CD4-positive, alpha-beta T cell (primary cell): ENCODE measurements at regions not wholly inside any gene's neighbourhood (a gene's known extent, or its start where the extent isn't known, plus 50 kb on each side); places are given as distances from the start of the nearest gene placed in this dataset.

Source experiments
- ATAC-seq: fragments of 200-7000 bp; cut with Tn5 transposase; one replicate; pipeline ENCODE4 v1.10.0; 2022; ENCODE audit warnings: mild to moderate bottlenecking; ENCODE audit not compliant: poor library complexity
- CTCF ChIA-PET: fragments of 350-600 bp; sonication (Branson Sonifier 250); formaldehyde crosslinking; loops from one replicate; lab custom pipeline; 2021; ENCODE audit warnings: antibody characterized with exemption, inconsistent platforms; lab: Charles Lee
- POLR2A ChIA-PET: fragments of 350-600 bp; sonication (Branson Sonifier 250); formaldehyde crosslinking; loops from one replicate; lab custom pipeline; 2021; ENCODE audit warnings: antibody characterized with exemption, inconsistent platforms; lab: Charles Lee
- DNase-seq, 14 experiments: peaks; one replicate each; pipeline ENCODE4 v3.0.0-alpha.2; 2013 to 2020; ENCODE audit warnings: mixed read lengths in 2 of 14
- H3K27ac ChIP-seq, 2 donors: one replicate each; pipeline versions ENCODE4 v1.5.1 to v1.7.0; 2013; ENCODE audit warnings: low read length in 2 of 2, low read depth in 1 of 2, mild to moderate bottlenecking in 1 of 2
- H3K27me3 ChIP-seq, 2 experiments: 1 replicate in 1 of 2; 2 replicates in 1 of 2; pipeline versions ENCODE4 v1.6.1 to v1.7.0; 2013; ENCODE audit warnings: low read length in 2 of 2, control low read depth in 1 of 2, mild to moderate bottlenecking in 1 of 2, moderate library complexity in 1 of 2; ENCODE audit not compliant: insufficient read depth in 2 of 2, control insufficient read depth in 1 of 2
- H3K36me3 ChIP-seq: one replicate; pipeline ENCODE4 v1.6.1; 2013; ENCODE audit warnings: low read length, control low read depth; ENCODE audit not compliant: insufficient read depth
- H3K4me1 ChIP-seq: one replicate; pipeline ENCODE4 v1.6.1; 2013; ENCODE audit warnings: low read length, control low read depth; ENCODE audit not compliant: insufficient read depth
- H3K4me3 ChIP-seq: one replicate; pipeline ENCODE4 v1.5.1; 2013; ENCODE audit warnings: mild to moderate bottlenecking, low read length, moderate library complexity
- H3K9me3 ChIP-seq, 2 experiments: 1 replicate in 1 of 2; 2 replicates in 1 of 2; pipeline versions ENCODE4 v1.6.1 to v1.7.0; 2013; ENCODE audit warnings: low read length in 2 of 2, mild to moderate bottlenecking in 2 of 2, control low read depth in 1 of 2, moderate library complexity in 1 of 2; ENCODE audit not compliant: control insufficient read depth in 1 of 2, insufficient read depth in 1 of 2
- H3K27ac Mint-ChIP-seq: one replicate; pipeline ENCODE4 v1.8.0; 2020; ENCODE audit warnings: mixed read lengths
- H3K27me3 Mint-ChIP-seq: one replicate; pipeline ENCODE4 v1.8.0; 2021; ENCODE audit warnings: mixed read lengths
- H3K36me3 Mint-ChIP-seq: one replicate; pipeline ENCODE4 v1.8.0; 2021; ENCODE audit warnings: low read depth, mixed read lengths
- H3K4me1 Mint-ChIP-seq: one replicate; pipeline ENCODE4 v1.8.0; 2021; ENCODE audit warnings: low read depth, mixed read lengths
- H3K4me3 Mint-ChIP-seq: one replicate; pipeline ENCODE4 v1.8.0; 2020; ENCODE audit warnings: mild to moderate bottlenecking, mixed read lengths
- H3K9me3 Mint-ChIP-seq: one replicate; pipeline ENCODE4 v1.8.0; 2020; ENCODE audit warnings: mixed read lengths
- intact Hi-C, 2 experiments: fragments of 100-400 bp; cut with DNase I in 1 of 2; cut with micrococcal nuclease in 1 of 2; formaldehyde crosslinking; loops; one replicate each; pipeline versions ENCODE4 v1.15.1 to v1.9.0; 2023 to 2025; cut with DNase I, micrococcal nuclease
- TF ChIP-seq, protein P1 (sequence below): fragments of 200-600 bp; IDR thresholded peaks from one replicate; pipeline ENCODE4 v1.8.0; 2022; ENCODE audit warnings: antibody characterized with exemption, mild to moderate bottlenecking

DNA sequence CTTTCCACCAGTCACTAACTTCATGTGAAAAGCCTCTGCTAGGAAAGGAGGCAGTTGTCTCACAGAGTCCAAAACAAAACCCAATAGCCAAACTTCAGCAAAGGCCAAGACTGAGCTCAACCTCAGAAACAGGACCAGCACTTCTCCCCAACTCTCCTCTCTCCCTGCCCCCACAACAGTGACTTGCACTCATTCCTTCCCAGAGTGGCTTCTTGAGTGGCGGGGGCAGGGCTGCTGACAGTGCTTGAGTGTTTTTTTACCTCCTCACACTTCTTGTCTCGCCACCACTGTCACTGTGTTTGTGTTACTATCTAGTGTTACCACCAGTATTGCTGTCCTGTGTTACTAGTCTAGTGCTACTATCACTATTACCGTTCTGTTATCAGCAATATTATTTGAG is 206.8 kb downstream of the KLF6 start:
- Mint-ChIP-seq H3K4me1 (peaks cover 7% of the 10 kb centered on the region), H3K36me3 (no peaks in the 10 kb centered on the region), H3K27me3 (no peaks in the 10 kb centered on the region), H3K4me3 (no peak overlapping the region), H3K27ac (no peak overlapping the region), H3K9me3 (no peaks in the 10 kb centered on the region)
- Histone ChIP-seq H3K27me3 (no peaks in the 10 kb centered on the region), H3K4me3 (no peak overlapping the region), H3K27ac (no peak overlapping the region), H3K9me3 (no peaks in the 10 kb centered on the region), H3K36me3 (no peaks in the 10 kb centered on the region), H3K4me1 (no peaks in the 10 kb centered on the region)
- ChIA-PET CTCF (no interaction called here), POLR2A (interaction anchor here (0.6 kb wide), 1 partner anchor 170 kb away, joined by 3 read pairs; no protein-coding TSS in a partner anchor)
- DNase-seq (no peak), ATAC-seq (no peak)
- TF ChIP-seq, protein P1, sequence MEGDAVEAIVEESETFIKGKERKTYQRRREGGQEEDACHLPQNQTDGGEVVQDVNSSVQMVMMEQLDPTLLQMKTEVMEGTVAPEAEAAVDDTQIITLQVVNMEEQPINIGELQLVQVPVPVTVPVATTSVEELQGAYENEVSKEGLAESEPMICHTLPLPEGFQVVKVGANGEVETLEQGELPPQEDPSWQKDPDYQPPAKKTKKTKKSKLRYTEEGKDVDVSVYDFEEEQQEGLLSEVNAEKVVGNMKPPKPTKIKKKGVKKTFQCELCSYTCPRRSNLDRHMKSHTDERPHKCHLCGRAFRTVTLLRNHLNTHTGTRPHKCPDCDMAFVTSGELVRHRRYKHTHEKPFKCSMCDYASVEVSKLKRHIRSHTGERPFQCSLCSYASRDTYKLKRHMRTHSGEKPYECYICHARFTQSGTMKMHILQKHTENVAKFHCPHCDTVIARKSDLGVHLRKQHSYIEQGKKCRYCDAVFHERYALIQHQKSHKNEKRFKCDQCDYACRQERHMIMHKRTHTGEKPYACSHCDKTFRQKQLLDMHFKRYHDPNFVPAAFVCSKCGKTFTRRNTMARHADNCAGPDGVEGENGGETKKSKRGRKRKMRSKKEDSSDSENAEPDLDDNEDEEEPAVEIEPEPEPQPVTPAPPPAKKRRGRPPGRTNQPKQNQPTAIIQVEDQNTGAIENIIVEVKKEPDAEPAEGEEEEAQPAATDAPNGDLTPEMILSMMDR = no peak
- intact Hi-C loops = no loop called here

GRCh38 chr10:3574451-3574850 is 210.6 kb downstream of the KLF6 start:
- TF ChIP-seq, protein P1 = no peak
- H3K36me3 Mint-ChIP-seq = no peaks in the 10 kb centered on the region
- no peak overlapping the region for H3K4me3 Mint-ChIP-seq
- Histone ChIP-seq H3K4me3 (no peak overlapping the region), H3K27me3 (no peaks in the 10 kb centered on the region), H3K9me3 (no peaks in the 10 kb centered on the region), H3K36me3 (no peaks in the 10 kb centered on the region), H3K4me1 (no peaks in the 10 kb centered on the region), H3K27ac (no peak overlapping the region)
- DNase-seq = no peak
- POLR2A ChIA-PET = no interaction called here
- intact Hi-C loops = no loop called here
- ATAC-seq = no peak
- CTCF ChIA-PET = no interaction called here
- no peaks in the 10 kb centered on the region for H3K9me3 Mint-ChIP-seq
- no peaks in the 10 kb centered on the region for H3K27me3 Mint-ChIP-seq
- H3K4me1 Mint-ChIP-seq = peaks cover 2% of the 10 kb centered on the region
- H3K27ac Mint-ChIP-seq = no peak overlapping the region

GRCh38 chr10:3573498-3573897 is 211.5 kb downstream of the KLF6 start:
- no peak overlapping the region for H3K27ac Mint-ChIP-seq
- TF ChIP-seq, protein P1 = no peak
- no peak overlapping the region for H3K4me3 ChIP-seq
- CTCF ChIA-PET = no interaction called here
- no peak overlapping the region for H3K4me3 Mint-ChIP-seq
- H3K4me1 ChIP-seq = no peaks in the 10 kb centered on the region
- no peak for ATAC-seq
- intact Hi-C loops = no loop called here
- H3K27me3 ChIP-seq = no peaks in the 10 kb centered on the region
- no peak overlapping the region for H3K27ac ChIP-seq
- no peaks in the 10 kb centered on the region for H3K36me3 Mint-ChIP-seq
- POLR2A ChIA-PET = no interaction called here
- no peaks in the 10 kb centered on the region for H3K36me3 ChIP-seq
- peaks cover under 1% of the 10 kb centered on the region for H3K4me1 Mint-ChIP-seq
- no peaks in the 10 kb centered on the region for H3K9me3 ChIP-seq
- no peak for DNase-seq
- H3K27me3 Mint-ChIP-seq = no peaks in the 10 kb centered on the region
- H3K9me3 Mint-ChIP-seq = no peaks in the 10 kb centered on the region
